ENCODE measurements at regions not wholly inside any gene's neighbourhood (a gene's known extent, or its start where the extent isn't known, plus 50 kb on each side); places are given as distances from the start of the nearest gene placed in this dataset.
"Not testable (repeated sequence)": the region's sequence is repeated elsewhere in the genome, so short reads cannot be mapped to it uniquely, and the experiment has no call there.

- DNase-seq: peak; percentile 70
These were observed 569.6 kb upstream of the GJE1 start for GRCh38 chr6:141562851-141563763.

GRCh38 chr6:141562186-141562811 is 570.4 kb upstream of the GJE1 start:
- DNase-seq: peak; percentile 6

GRCh38 chr6:141561154-141561553 is 571.6 kb upstream of the GJE1 start:
- DNase-seq: no peak

GRCh38 chr6:141552463-141552862 is 580.3 kb upstream of the GJE1 start:
- no peak for DNase-seq

GRCh38 chr6:141552031-141552430 is 580.7 kb upstream of the GJE1 start:
- no peak for DNase-seq

- no peak for DNase-seq
These were observed 581.4 kb upstream of the GJE1 start for GRCh38 chr6:141551318-141551717.

GRCh38 chr6:141550471-141550870 is 582.3 kb upstream of the GJE1 start:
- DNase-seq: no peak

- DNase-seq: no peak
These were observed 583.8 kb upstream of the GJE1 start for GRCh38 chr6:141548966-141549365.

- DNase-seq: no peak
These were observed 591.0 kb upstream of the GJE1 start for GRCh38 chr6:141541581-141542324.

GRCh38 chr6:141540207-141540606 is 592.5 kb upstream of the GJE1 start:
- DNase-seq: no peak

- DNase-seq: no peak
These were observed 593.1 kb upstream of the GJE1 start for GRCh38 chr6:141539617-141540016.

GRCh38 chr6:141532211-141532610 is 600.5 kb upstream of the GJE1 start:
- DNase-seq: no peak

- DNase-seq: no peak
These were observed 601.7 kb upstream of the GJE1 start for GRCh38 chr6:141531040-141531439.

- no peak for DNase-seq
These were observed 604.1 kb upstream of the GJE1 start for GRCh38 chr6:141528596-141528995.

- no peak for DNase-seq
These were observed 605.7 kb upstream of the GJE1 start for GRCh38 chr6:141526985-141527384.

GRCh38 chr6:141521440-141521839 is 611.3 kb upstream of the GJE1 start:
- DNase-seq: no peak

GRCh38 chr6:141513830-141514229 is 618.9 kb upstream of the GJE1 start:
- no peak for DNase-seq

GRCh38 chr6:141510803-141511202 is 621.9 kb upstream of the GJE1 start:
- no peak for DNase-seq

- DNase-seq: not testable (repeated sequence)
These were observed 626.7 kb upstream of the GJE1 start for GRCh38 chr6:141506062-141506461.

- DNase-seq: not testable (repeated sequence)
These were observed 628.4 kb upstream of the GJE1 start for GRCh38 chr6:141504318-141504717.

- no peak for DNase-seq
These were observed 631.1 kb upstream of the GJE1 start for GRCh38 chr6:141501616-141502015.

- DNase-seq: no peak
These were observed 633.7 kb upstream of the GJE1 start for GRCh38 chr6:141498977-141499376.

GRCh38 chr6:141492521-141493284 is 640.0 kb upstream of the GJE1 start:
- DNase-seq: no peak
